HepG2 (cell line): ENCODE measurements at regions not wholly inside any gene's neighbourhood (a gene's known extent, or its start where the extent isn't known, plus 50 kb on each side); places are given as distances from the start of the nearest gene placed in this dataset.

Experiments used
- ATAC-seq: fragments of 200-7000 bp; cut with Tn5 transposase; 3 replicates; pipeline ENCODE4 v1.9.1; 2020; ENCODE audit warnings: mild to moderate bottlenecking, moderate library complexity
- BruUV-seq: library from RNA; stranded (reverse); fragments of 400-500 nt; replicated peaks from 2 replicates; lab custom pipeline; 2021; lab: Mats Ljungman, UMichigan
- CTCF ChIA-PET: fragments of 300-600 bp; formaldehyde crosslinking; extraction: SDS; loops from one replicate; lab custom pipeline; 2021; ENCODE audit warnings: low total read pairs, inconsistent platforms, low intra/inter-chr PET ratio; lab: Yijun Ruan, JAX
- POLR2A ChIA-PET: fragments of 350-600 bp; sonication (Branson Sonifier 250); formaldehyde crosslinking; loops from one replicate; lab custom pipeline; 2020; ENCODE audit warnings: antibody characterized with exemption, inconsistent platforms; lab: Yijun Ruan, JAX
- DNase-seq: peaks from one replicate; pipeline ENCODE4 v3.0.0-alpha.2; 2015; ENCODE audit warnings: low spot score
- FAIRE-seq: peaks from 3 replicates; lab custom pipeline; 2011; peaks lifted over from hg19 to GRCh38; lab: Jason Lieb, UNC
- H2AFZ ChIP-seq: one replicate; pipeline ENCODE4 v1.6.1; 2011; ENCODE audit warnings: low read length, inconsistent platforms
- H3K27ac ChIP-seq: fragments of 300-600 bp; 3 replicates; pipeline ENCODE4 v1.8.0; 2011; ENCODE audit warnings: mixed run types, mild to moderate bottlenecking, mixed read lengths, low read length, inconsistent platforms; ENCODE audit not compliant: insufficient read depth; ENCODE audit errors: extremely low read length
- H3K27me3 ChIP-seq, 2 experiments: fragments of 200-600 bp in 1 of 2; 2 replicates in 1 of 2; 3 replicates in 1 of 2; pipeline versions ENCODE4 v1.6.0 to v1.8.0; 2011; ENCODE audit warnings: low read length in 2 of 2, mild to moderate bottlenecking in 2 of 2, moderate library complexity in 2 of 2, inconsistent platforms in 1 of 2; ENCODE audit not compliant: insufficient read depth in 2 of 2, control insufficient read depth in 1 of 2
- H3K36me3 ChIP-seq, 2 experiments: fragments of 200-600 bp in 1 of 2; replicated peaks in 1 of 2; 2 replicates in 1 of 2; 3 replicates in 1 of 2; pipeline versions ENCODE4 v1.5.1 to v1.8.0; 2011; ENCODE audit warnings: low read length in 2 of 2, inconsistent platforms in 1 of 2; ENCODE audit not compliant: insufficient read depth in 2 of 2, control insufficient read depth in 1 of 2
- H3K4me1 ChIP-seq: 2 replicates; pipeline ENCODE4 v1.5.1; 2012; ENCODE audit warnings: low read length, inconsistent platforms; ENCODE audit not compliant: insufficient read depth
- H3K4me2 ChIP-seq: 2 replicates; pipeline ENCODE4 v1.6.0; 2011; ENCODE audit warnings: low read depth, low read length, inconsistent platforms
- H3K4me3 ChIP-seq, 3 experiments: fragments of 200-600 bp in 1 of 3; sonication (generic), shearing (Covaris generic) in 1 of 3; replicated peaks in 1 of 3; 2 replicates each; pipeline ENCODE4 v1.5.1; 2011 to 2016; ENCODE audit warnings: low read length in 3 of 3, inconsistent platforms in 2 of 3, low read depth in 2 of 3, mild to moderate bottlenecking in 2 of 3, control low read depth in 1 of 3, mixed read lengths in 1 of 3; ENCODE audit not compliant: insufficient read depth in 1 of 3
- H3K79me2 ChIP-seq: one replicate; pipeline ENCODE4 v1.6.1; 2011; ENCODE audit warnings: low read length, inconsistent platforms; ENCODE audit not compliant: insufficient read depth
- H3K9ac ChIP-seq: 2 replicates; pipeline ENCODE4 v1.6.0; 2011; ENCODE audit warnings: mild to moderate bottlenecking, low read depth, low read length, inconsistent platforms; ENCODE audit not compliant: insufficient read depth
- H3K9me3 ChIP-seq: 2 replicates; pipeline ENCODE4 v1.5.1; 2012; ENCODE audit warnings: mild to moderate bottlenecking, low read length
- H4K20me1 ChIP-seq: 2 replicates; pipeline ENCODE4 v1.6.0; 2011; ENCODE audit warnings: inconsistent platforms, mild to moderate bottlenecking, low read length, moderate library complexity; ENCODE audit not compliant: insufficient read depth
- MBD4 ChIP-seq: IDR thresholded peaks from 2 replicates; pipeline ENCODE4 v1.6.1; 2012; ENCODE audit warnings: low read length, inconsistent platforms, borderline replicate concordance
- MTA1 ChIP-seq: sonication (generic); formaldehyde crosslinking; IDR thresholded peaks from 2 replicates; pipeline ENCODE4 v1.4.0; 2020; ENCODE audit warnings: missing genetic modification reagents, mild to moderate bottlenecking, borderline replicate concordance
- NKX3-1 ChIP-seq: sonication (generic); formaldehyde crosslinking; IDR thresholded peaks from 2 replicates; pipeline ENCODE4 v1.5.0; 2020; ENCODE audit warnings: missing genetic modification reagents
- PRPF4 ChIP-seq: fragments of 200-400 bp; formaldehyde crosslinking; IDR thresholded peaks from 2 replicates; pipeline ENCODE4 v1.6.1; 2016; ENCODE audit warnings: low read length, low read depth; ENCODE audit not compliant: poor library complexity, severe bottlenecking
- SSRP1 ChIP-seq: IDR thresholded peaks from 2 replicates; pipeline ENCODE4 v1.6.1; 2016; ENCODE audit warnings: control low read depth
- WIZ ChIP-seq: sonication (generic); formaldehyde crosslinking; IDR thresholded peaks from 2 replicates; pipeline ENCODE4 v1.5.1; 2020; ENCODE audit warnings: mild to moderate bottlenecking, missing genetic modification reagents
- ZNF329 ChIP-seq: sonication (generic); formaldehyde crosslinking; IDR thresholded peaks from 2 replicates; pipeline ENCODE4 v1.9.0; 2021; ENCODE audit warnings: low read depth, mild to moderate bottlenecking, missing genetic modification reagents
- ZNF546 ChIP-seq: sonication (generic); formaldehyde crosslinking; conservative IDR thresholded peaks from 2 replicates; pipeline ENCODE4 v1.8.1; 2023; ENCODE audit warnings: mild to moderate bottlenecking, missing genetic modification reagents
- ZNF749 ChIP-seq: sonication (generic); formaldehyde crosslinking; IDR thresholded peaks from 2 replicates; pipeline ENCODE4 v1.8.0; 2022; ENCODE audit warnings: mild to moderate bottlenecking, missing genetic modification reagents, moderate library complexity, borderline replicate concordance
- ZNF777 ChIP-seq: sonication (generic); formaldehyde crosslinking; IDR thresholded peaks from 2 replicates; pipeline ENCODE4 v1.4.0; 2020; ENCODE audit warnings: missing genetic modification reagents
- WGBS: methylation state at CpG from one replicate; pipeline ENCODE4 v1.1.6; 2017; ENCODE audit warnings: low lambda C conversion rate; 5-methylcytosine and 5-hydroxymethylcytosine counted together
- in situ Hi-C: cut with HindIII; loops from 2 replicates; pipeline ENCODE4 v1.10.0; 2017; ENCODE audit warnings: low pct_unique_long_range_greater_than_20kb; ENCODE audit not compliant: extremely low pct_ligation_motif_present
- intact Hi-C: fragments of 100-400 bp; cut with micrococcal nuclease; formaldehyde crosslinking; loops from one replicate; pipeline ENCODE4 v1.10.0; 2022; ENCODE audit not compliant: unreplicated experiment
- TF ChIP-seq, protein P1 (sequence below): sonication (generic); formaldehyde crosslinking; IDR thresholded peaks from 2 replicates; pipeline ENCODE4 v1.8.0; 2022; ENCODE audit warnings: mild to moderate bottlenecking, missing genetic modification reagents, borderline replicate concordance
- TF ChIP-seq, protein P2 (sequence below): sonication (generic); formaldehyde crosslinking; IDR thresholded peaks from 2 replicates; pipeline ENCODE4 v1.4.0; 2020; ENCODE audit warnings: missing genetic modification reagents

DNA sequence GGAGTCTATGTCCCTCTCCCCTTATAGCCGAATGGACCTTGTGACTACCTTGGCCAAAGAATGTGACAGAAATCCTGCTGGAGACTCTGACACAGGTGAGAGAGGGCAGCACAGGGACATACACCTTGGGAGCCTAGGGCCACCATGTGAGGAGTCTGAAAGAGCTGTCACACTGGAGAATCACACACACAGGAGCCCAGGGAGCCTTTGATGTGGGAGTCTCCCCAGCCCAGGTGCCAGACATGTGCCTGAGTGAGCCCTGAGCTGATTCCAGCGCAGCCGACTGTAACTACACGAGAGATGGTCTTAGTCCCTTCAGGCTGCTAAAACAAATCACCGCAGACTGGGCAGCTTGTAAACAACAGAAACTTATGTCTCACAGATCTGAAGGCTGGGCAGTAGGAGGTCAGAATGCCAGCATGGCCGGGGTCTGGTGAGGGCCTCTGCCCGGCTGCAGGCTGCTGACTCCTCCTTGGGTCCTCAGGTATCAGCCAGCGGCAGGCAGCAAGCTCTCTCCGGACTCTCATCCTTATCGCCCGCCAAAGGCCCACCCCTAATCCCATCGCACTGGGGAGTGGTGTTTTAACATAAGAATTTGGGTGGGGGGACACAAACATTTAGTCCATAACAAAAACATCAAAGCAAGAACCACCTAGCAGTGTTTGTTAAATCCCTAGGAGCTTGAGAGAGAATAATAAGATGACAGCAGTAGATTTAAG, 63.8 kb upstream of the GPR45 start:
- TF ChIP-seq WIZ (CRISPR knock-in tag) (no peak), PRPF4 (no peak), ZNF777 (CRISPR knock-in tag) (no peak), NKX3-1 (CRISPR knock-in tag) (no peak), MTA1 (no peak), ZNF546 (no peak), ZNF749 (no peak), MBD4 (no peak), ZNF329 (CRISPR knock-in tag) (no peak), SSRP1 (CRISPR knock-in tag) (no peak)
- TF ChIP-seq, protein P1, sequence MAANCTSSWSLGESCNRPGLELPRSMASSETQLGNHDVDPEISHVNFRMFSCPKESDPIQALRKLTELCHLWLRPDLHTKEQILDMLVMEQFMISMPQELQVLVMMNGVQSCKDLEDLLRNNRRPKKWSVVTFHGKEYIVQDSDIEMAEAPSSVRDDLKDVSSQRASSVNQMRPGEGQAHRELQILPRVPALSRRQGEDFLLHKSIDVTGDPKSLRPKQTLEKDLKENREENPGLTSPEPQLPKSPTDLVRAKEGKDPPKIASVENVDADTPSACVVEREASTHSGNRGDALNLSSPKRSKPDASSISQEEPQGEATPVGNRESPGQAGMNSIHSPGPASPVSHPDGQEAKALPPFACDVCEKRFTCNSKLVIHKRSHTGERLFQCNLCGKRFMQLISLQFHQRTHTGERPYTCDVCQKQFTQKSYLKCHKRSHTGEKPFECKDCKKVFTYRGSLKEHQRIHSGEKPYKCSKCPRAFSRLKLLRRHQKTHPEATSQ = no peak
- TF ChIP-seq, protein P2, sequence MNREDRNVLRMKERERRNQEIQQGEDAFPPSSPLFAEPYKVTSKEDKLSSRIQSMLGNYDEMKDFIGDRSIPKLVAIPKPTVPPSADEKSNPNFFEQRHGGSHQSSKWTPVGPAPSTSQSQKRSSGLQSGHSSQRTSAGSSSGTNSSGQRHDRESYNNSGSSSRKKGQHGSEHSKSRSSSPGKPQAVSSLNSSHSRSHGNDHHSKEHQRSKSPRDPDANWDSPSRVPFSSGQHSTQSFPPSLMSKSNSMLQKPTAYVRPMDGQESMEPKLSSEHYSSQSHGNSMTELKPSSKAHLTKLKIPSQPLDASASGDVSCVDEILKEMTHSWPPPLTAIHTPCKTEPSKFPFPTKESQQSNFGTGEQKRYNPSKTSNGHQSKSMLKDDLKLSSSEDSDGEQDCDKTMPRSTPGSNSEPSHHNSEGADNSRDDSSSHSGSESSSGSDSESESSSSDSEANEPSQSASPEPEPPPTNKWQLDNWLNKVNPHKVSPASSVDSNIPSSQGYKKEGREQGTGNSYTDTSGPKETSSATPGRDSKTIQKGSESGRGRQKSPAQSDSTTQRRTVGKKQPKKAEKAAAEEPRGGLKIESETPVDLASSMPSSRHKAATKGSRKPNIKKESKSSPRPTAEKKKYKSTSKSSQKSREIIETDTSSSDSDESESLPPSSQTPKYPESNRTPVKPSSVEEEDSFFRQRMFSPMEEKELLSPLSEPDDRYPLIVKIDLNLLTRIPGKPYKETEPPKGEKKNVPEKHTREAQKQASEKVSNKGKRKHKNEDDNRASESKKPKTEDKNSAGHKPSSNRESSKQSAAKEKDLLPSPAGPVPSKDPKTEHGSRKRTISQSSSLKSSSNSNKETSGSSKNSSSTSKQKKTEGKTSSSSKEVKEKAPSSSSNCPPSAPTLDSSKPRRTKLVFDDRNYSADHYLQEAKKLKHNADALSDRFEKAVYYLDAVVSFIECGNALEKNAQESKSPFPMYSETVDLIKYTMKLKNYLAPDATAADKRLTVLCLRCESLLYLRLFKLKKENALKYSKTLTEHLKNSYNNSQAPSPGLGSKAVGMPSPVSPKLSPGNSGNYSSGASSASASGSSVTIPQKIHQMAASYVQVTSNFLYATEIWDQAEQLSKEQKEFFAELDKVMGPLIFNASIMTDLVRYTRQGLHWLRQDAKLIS (CRISPR knock-in tag) = no peak
- TF ChIP-seq, all 625 proteins: peak for 0
- Histone ChIP-seq H3K27me3 (peaks cover 3 to 29% of the 10 kb centered on the region in 2 experiments; a peak in 4 of 5 replicates), H2AFZ (no peak overlapping the region), H3K4me1 (no peaks in the 10 kb centered on the region), H4K20me1 (no peaks in the 10 kb centered on the region), H3K27ac (no peak overlapping the region), H3K4me2 (no peak overlapping the region), H3K4me3 (no peak overlapping the region), H3K36me3 (no peaks in the 10 kb centered on the region), H3K9ac (no peak overlapping the region), H3K79me2 (no peaks in the 10 kb centered on the region), H3K9me3 (no peaks in the 10 kb centered on the region)
- DNase-seq (no peak), FAIRE-seq (no peak), ATAC-seq (no peak; the same call in 2 of the 3 replicates)
- intact Hi-C loops (loop anchor here (2.0 kb wide), 1 partner anchor 63 kb away; no protein-coding TSS in a partner anchor), in situ Hi-C loops (no loop called here)
- CTCF ChIA-PET = no interaction called here
- WGBS = 15% methylated on average over 12 of the region's 12 CpGs
- POLR2A ChIA-PET = no interaction called here
- BruUV-seq = no TSS peak
